HG03575 (cell line): ENCODE measurements at regions not wholly inside any gene's neighbourhood (a gene's known extent, or its start where the extent isn't known, plus 50 kb on each side); places are given as distances from the start of the nearest gene placed in this dataset.
"Not testable (repeated sequence)": the region's sequence is repeated elsewhere in the genome, so short reads cannot be mapped to it uniquely, and the experiment has no call there.

ENCODE experiments used
- ATAC-seq: cut with Tn5 transposase; IDR thresholded peaks from one replicate; pipeline ENCODE4 v1.9.1; 2021; ENCODE audit not compliant: unreplicated experiment, insufficient number of reproducible peaks, low FRiP score; ENCODE audit errors: extremely low read depth

- ATAC-seq = no peak
These were observed 295.9 kb upstream of the PROK2 start for GRCh38 chr3:72080800-72081199.

GRCh38 chr3:72080095-72080494 lies 295.1 kb upstream of the PROK2 start:
- no peak for ATAC-seq

GRCh38 chr3:72079369-72079872 lies 294.5 kb upstream of the PROK2 start:
- no peak for ATAC-seq

- ATAC-seq = no peak
These were observed 293.9 kb upstream of the PROK2 start for GRCh38 chr3:72078676-72079368.

GRCh38 chr3:72077473-72078259 lies 292.7 kb upstream of the PROK2 start:
- ATAC-seq = no peak

- not testable (repeated sequence) for ATAC-seq
These were observed 290.9 kb upstream of the PROK2 start for GRCh38 chr3:72075848-72076247.

GRCh38 chr3:72071624-72072023 lies 286.7 kb upstream of the PROK2 start:
- ATAC-seq = no peak

GRCh38 chr3:72070005-72070404 lies 285.1 kb upstream of the PROK2 start:
- no peak for ATAC-seq

- ATAC-seq = no peak
These were observed 284.6 kb upstream of the PROK2 start for GRCh38 chr3:72069543-72069942.

- no peak for ATAC-seq
These were observed 283.7 kb upstream of the PROK2 start for GRCh38 chr3:72068621-72069020.

GRCh38 chr3:72067721-72068120 lies 282.8 kb upstream of the PROK2 start:
- no peak for ATAC-seq

GRCh38 chr3:72065872-72066641 lies 281.1 kb upstream of the PROK2 start:
- ATAC-seq = no peak

- ATAC-seq = no peak
These were observed 280.3 kb upstream of the PROK2 start for GRCh38 chr3:72065236-72065635.

GRCh38 chr3:72064727-72065126 lies 279.8 kb upstream of the PROK2 start:
- ATAC-seq = not testable (repeated sequence)

GRCh38 chr3:72062017-72062416 lies 277.1 kb upstream of the PROK2 start:
- ATAC-seq = no peak

GRCh38 chr3:72060447-72061034 lies 275.6 kb upstream of the PROK2 start:
- ATAC-seq = no peak

GRCh38 chr3:72058493-72059081 lies 273.6 kb upstream of the PROK2 start:
- ATAC-seq = no peak

- ATAC-seq = no peak
These were observed 270.5 kb upstream of the PROK2 start for GRCh38 chr3:72055436-72055835.

GRCh38 chr3:72054976-72055375 lies 270.0 kb upstream of the PROK2 start:
- no peak for ATAC-seq
